K562 (cell line): ENCODE measurements at regions not wholly inside any gene's neighbourhood (a gene's known extent, or its start where the extent isn't known, plus 50 kb on each side); places are given as distances from the start of the nearest gene placed in this dataset.

Source experiments
- ATAC-seq: fragments of 200-7000 bp; cut with Tn5 transposase; 3 replicates; pipeline ENCODE4 v1.9.1; 2020; ENCODE audit warnings: moderate library complexity
- BruUV-seq: library from RNA; stranded (reverse); fragments of 400-500 nt; replicated peaks from 2 replicates; lab custom pipeline; 2021; lab: Mats Ljungman, UMichigan
- CTCF ChIA-PET: fragments of 300-600 bp; formaldehyde crosslinking; extraction: SDS; loops from one replicate; lab custom pipeline; 2021; ENCODE audit warnings: low intra/inter-chr PET ratio; lab: Yijun Ruan, JAX
- POLR2A ChIA-PET: fragments of 300-600, 350-650 bp; sonication (Branson Sonifier 250); formaldehyde crosslinking; extraction: SDS; loops from one replicate; lab custom pipeline; 2021; ENCODE audit warnings: antibody characterized with exemption, inconsistent platforms; lab: Yijun Ruan, JAX
- DNase-seq, 4 experiments: peaks; one replicate each; pipeline versions ENCODE4 v3.0.0 to v3.0.0-alpha.2; 2011 to 2018; ENCODE audit warnings: low spot score in 3 of 4, mixed read lengths in 3 of 4; ENCODE audit errors: extremely low read depth in 1 of 4
- FAIRE-seq: peaks from 2 replicates; lab custom pipeline; 2011; peaks lifted over from hg19 to GRCh38; lab: Jason Lieb, UNC
- H2AFZ ChIP-seq: 2 replicates; pipeline ENCODE4 v1.6.0; 2011; ENCODE audit warnings: low read depth, low read length, control low read depth, inconsistent platforms
- H3K27ac ChIP-seq: fragments of 200-600 bp; 3 replicates; pipeline ENCODE4 v1.8.0; 2011; ENCODE audit warnings: low read depth, mild to moderate bottlenecking, control low read depth, inconsistent platforms, low read length, moderate library complexity, mixed read lengths; ENCODE audit errors: extremely low read depth
- H3K27me3 ChIP-seq, 2 experiments: fragments of 300-600 bp in 1 of 2; 2 replicates in 1 of 2; 3 replicates in 1 of 2; pipeline versions ENCODE4 v1.6.0 to v1.8.0; 2011; ENCODE audit warnings: inconsistent platforms in 2 of 2, low read length in 2 of 2, mild to moderate bottlenecking in 1 of 2, mixed read lengths in 1 of 2, moderate library complexity in 1 of 2; ENCODE audit not compliant: control insufficient read depth in 2 of 2, insufficient read depth in 2 of 2
- H3K36me3 ChIP-seq: fragments of 300-600 bp; 3 replicates; pipeline ENCODE4 v1.8.0; 2011; ENCODE audit warnings: mild to moderate bottlenecking, low read length, inconsistent platforms; ENCODE audit not compliant: control insufficient read depth, insufficient read depth
- H3K4me1 ChIP-seq, 2 experiments: fragments of 200-600 bp in 1 of 2; replicated peaks in 1 of 2; 2 replicates in 1 of 2; 3 replicates in 1 of 2; pipeline versions ENCODE4 v1.5.1 to v1.8.0; 2011; ENCODE audit warnings: inconsistent platforms in 2 of 2, low read length in 2 of 2, mild to moderate bottlenecking in 1 of 2, mixed read lengths in 1 of 2, moderate library complexity in 1 of 2; ENCODE audit not compliant: control insufficient read depth in 2 of 2, insufficient read depth in 2 of 2
- H3K4me2 ChIP-seq: 2 replicates; pipeline ENCODE4 v1.6.1; 2011; ENCODE audit warnings: low read length, control low read depth, inconsistent platforms, mixed read lengths; ENCODE audit not compliant: insufficient read depth
- H3K4me3 ChIP-seq: fragments of 200-600 bp; sonication (generic), shearing (Covaris generic); 2 replicates; pipeline ENCODE4 v1.5.1; 2016; ENCODE audit warnings: control low read depth, inconsistent platforms
- H3K79me2 ChIP-seq: fragments of 200-600 bp; 3 replicates; pipeline ENCODE4 v1.8.0; 2011; ENCODE audit warnings: low read length, inconsistent platforms; ENCODE audit not compliant: control insufficient read depth, insufficient read depth
- H3K9ac ChIP-seq, 2 experiments: 2 replicates each; pipeline versions ENCODE4 v1.6.0 to v1.6.1; 2011; ENCODE audit warnings: low read depth in 2 of 2, low read length in 2 of 2, control low read depth in 1 of 2, inconsistent platforms in 1 of 2, mild to moderate bottlenecking in 1 of 2, mixed read lengths in 1 of 2; ENCODE audit not compliant: insufficient read depth in 1 of 2
- H3K9me1 ChIP-seq: one replicate; pipeline ENCODE4 v1.6.0; 2011; ENCODE audit warnings: inconsistent platforms, mild to moderate bottlenecking, low read length, moderate library complexity; ENCODE audit not compliant: control insufficient read depth, insufficient read depth
- H3K9me3 ChIP-seq: replicated peaks from 2 replicates; pipeline ENCODE4 v1.5.1; 2011; ENCODE audit warnings: low read depth, low read length, inconsistent platforms; ENCODE audit not compliant: control insufficient read depth, insufficient read depth
- H4K20me1 ChIP-seq: replicated peaks from 2 replicates; pipeline ENCODE4 v1.6.1; 2011; ENCODE audit warnings: low read length, inconsistent platforms, mixed read lengths; ENCODE audit not compliant: control insufficient read depth, insufficient read depth
- ASH1L ChIP-seq: fragments of 450-650 bp; IDR thresholded peaks from 2 replicates; pipeline ENCODE4 v1.6.1; 2018; ENCODE audit warnings: borderline replicate concordance, mild to moderate bottlenecking, low read depth; ENCODE audit not compliant: partially characterized antibody
- DEAF1 ChIP-seq: fragments of 450-650 bp; formaldehyde crosslinking; IDR thresholded peaks from 2 replicates; pipeline ENCODE4 v1.4.0; 2020; ENCODE audit warnings: mild to moderate bottlenecking, moderate library complexity
- EHMT2 ChIP-seq: fragments of 450-650 bp; IDR thresholded peaks from 2 replicates; pipeline ENCODE4 v1.6.1; 2018; ENCODE audit warnings: antibody characterized with exemption
- ELF1 ChIP-seq: fragments of 200-800 bp; sonication (Bioruptor generic); IDR thresholded peaks from 2 replicates; pipeline ENCODE4 v1.6.1; 2016; ENCODE audit warnings: missing genetic modification characterization, missing compliant biosample characterization
- HLTF ChIP-seq: fragments of 450-650 bp; IDR thresholded peaks from 2 replicates; pipeline ENCODE4 v1.6.1; 2016
- MED1 ChIP-seq: sonication (generic); formaldehyde crosslinking; IDR thresholded peaks from 2 replicates; pipeline ENCODE4 v1.8.1; 2023; ENCODE audit warnings: missing genetic modification reagents, borderline replicate concordance
- ZNF282 ChIP-seq: sonication (generic); formaldehyde crosslinking; IDR thresholded peaks from 2 replicates; pipeline ENCODE4 v1.8.1; 2023; ENCODE audit warnings: missing genetic modification reagents
- ZZZ3 ChIP-seq: fragments of 450-650 bp; IDR thresholded peaks from 2 replicates; pipeline ENCODE4 v1.6.1; 2016; ENCODE audit warnings: antibody characterized with exemption, mild to moderate bottlenecking, moderate library complexity
- WGBS: fragments of 100-300 bp; shearing (Covaris generic); methylation state at CpG from one replicate; pipeline ENCODE4 v1.1.6; 2016; ENCODE audit warnings: low coverage, mixed read lengths; ENCODE audit not compliant: insufficient coverage; ENCODE audit errors: missing lambda C conversion rate; 5-methylcytosine and 5-hydroxymethylcytosine counted together
- in situ Hi-C: fragments of 300-500 bp; cut with MboI; formaldehyde crosslinking; loops from 4 replicates; pipeline ENCODE4 v1.15.0; 2018; ENCODE audit warnings: inconsistent platforms, mixed read lengths
- intact Hi-C: fragments of 100-400 bp; cut with micrococcal nuclease; formaldehyde crosslinking; loops from 2 replicates; pipeline ENCODE4 v1.14.2; 2022
- TF ChIP-seq, protein P1 (sequence below), 2 experiments: fragments of 200-800 bp in 1 of 2; sonication (Bioruptor generic) in 1 of 2; sonication (generic) in 1 of 2; formaldehyde crosslinking in 1 of 2; IDR thresholded peaks in 1 of 2; conservative IDR thresholded peaks in 1 of 2; 2 replicates each; pipeline versions ENCODE4 v1.5.0 to v1.6.1; 2016 to 2020; ENCODE audit warnings: missing compliant biosample characterization in 1 of 2, missing genetic modification characterization in 1 of 2, missing genetic modification reagents in 1 of 2
- TF ChIP-seq, protein P2 (sequence below): fragments of 250-450 bp; sonication (Bioruptor Pico); IDR thresholded peaks from 2 replicates; pipeline ENCODE4 v1.8.0; 2021; ENCODE audit warnings: mild to moderate bottlenecking, moderate library complexity

DNA sequence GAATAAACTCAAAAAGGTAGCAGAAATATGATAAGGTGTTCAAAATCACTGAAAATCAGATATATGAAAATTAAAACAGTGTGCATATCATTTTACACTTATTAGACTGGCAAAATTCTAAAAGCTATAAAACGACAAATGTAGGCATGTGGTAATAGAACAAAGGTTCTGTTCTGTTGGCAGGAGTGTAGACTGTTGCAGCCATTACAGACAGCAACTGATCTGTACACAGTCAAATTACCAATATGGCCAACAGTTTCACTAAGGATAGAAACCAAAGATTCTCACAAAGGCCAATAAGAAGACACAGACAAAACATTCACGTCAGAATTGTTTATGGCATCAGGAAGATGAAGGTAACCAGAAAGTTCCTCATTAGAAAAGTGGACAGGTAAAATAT lies 112.8 kb upstream of the PLS3 start:
- Histone ChIP-seq H2AFZ (no peak overlapping the region), H3K27me3 (no peaks in the 10 kb centered on the region), H3K27ac (no peak overlapping the region), H3K4me1 (no peaks in the 10 kb centered on the region), H3K4me3 (no peak overlapping the region), H3K9me3 (no peaks in the 10 kb centered on the region), H3K36me3 (no peaks in the 10 kb centered on the region), H3K79me2 (no peaks in the 10 kb centered on the region), H3K4me2 (no peak overlapping the region), H3K9ac (no peak overlapping the region), H4K20me1 (no peaks in the 10 kb centered on the region), H3K9me1 (no peaks in the 10 kb centered on the region)
- no TSS peak for BruUV-seq
- ATAC-seq = no peak
- POLR2A ChIA-PET = no interaction called here
- TF ChIP-seq ZNF282 (CRISPR knock-in tag) (no peak), EHMT2 (no peak), ASH1L (no peak), HLTF (no peak), DEAF1 (CRISPR knock-in tag) (no peak), ELF1 (no peak), ZZZ3 (no peak), MED1 (CRISPR knock-in tag) (no peak)
- TF ChIP-seq, protein P1, sequence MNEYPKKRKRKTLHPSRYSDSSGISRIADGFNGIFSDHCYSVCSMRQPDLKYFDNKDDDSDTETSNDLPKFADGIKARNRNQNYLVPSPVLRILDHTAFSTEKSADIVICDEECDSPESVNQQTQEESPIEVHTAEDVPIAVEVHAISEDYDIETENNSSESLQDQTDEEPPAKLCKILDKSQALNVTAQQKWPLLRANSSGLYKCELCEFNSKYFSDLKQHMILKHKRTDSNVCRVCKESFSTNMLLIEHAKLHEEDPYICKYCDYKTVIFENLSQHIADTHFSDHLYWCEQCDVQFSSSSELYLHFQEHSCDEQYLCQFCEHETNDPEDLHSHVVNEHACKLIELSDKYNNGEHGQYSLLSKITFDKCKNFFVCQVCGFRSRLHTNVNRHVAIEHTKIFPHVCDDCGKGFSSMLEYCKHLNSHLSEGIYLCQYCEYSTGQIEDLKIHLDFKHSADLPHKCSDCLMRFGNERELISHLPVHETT (CRISPR knock-in tag; conservative IDR thresholded peaks at IDR 0.05 in 1 of 2, IDR thresholded peaks at IDR 0.05 in 1 of 2) = no peak
- TF ChIP-seq, protein P2, sequence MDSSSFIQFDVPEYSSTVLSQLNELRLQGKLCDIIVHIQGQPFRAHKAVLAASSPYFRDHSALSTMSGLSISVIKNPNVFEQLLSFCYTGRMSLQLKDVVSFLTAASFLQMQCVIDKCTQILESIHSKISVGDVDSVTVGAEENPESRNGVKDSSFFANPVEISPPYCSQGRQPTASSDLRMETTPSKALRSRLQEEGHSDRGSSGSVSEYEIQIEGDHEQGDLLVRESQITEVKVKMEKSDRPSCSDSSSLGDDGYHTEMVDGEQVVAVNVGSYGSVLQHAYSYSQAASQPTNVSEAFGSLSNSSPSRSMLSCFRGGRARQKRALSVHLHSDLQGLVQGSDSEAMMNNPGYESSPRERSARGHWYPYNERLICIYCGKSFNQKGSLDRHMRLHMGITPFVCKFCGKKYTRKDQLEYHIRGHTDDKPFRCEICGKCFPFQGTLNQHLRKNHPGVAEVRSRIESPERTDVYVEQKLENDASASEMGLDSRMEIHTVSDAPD (CRISPR knock-in tag) = no peak
- no peak for FAIRE-seq
- no peak for DNase-seq
- intact Hi-C loops = no loop called here
- in situ Hi-C loops = no loop called here
- CTCF ChIA-PET = no interaction called here
- 4% methylated on average over 2 of the region's 2 CpGs for WGBS
